GM12873 (cell line): ENCODE measurements at regions not wholly inside any gene's neighbourhood (a gene's known extent, or its start where the extent isn't known, plus 50 kb on each side); places are given as distances from the start of the nearest gene placed in this dataset.

ENCODE experiments used
- CTCF ChIP-seq: IDR thresholded peaks from 2 replicates; pipeline ENCODE4 v1.5.1; 2012; ENCODE audit warnings: low read depth, mild to moderate bottlenecking, moderate library complexity, low read length, control low read depth; ENCODE audit not compliant: insufficient read depth; ENCODE audit errors: missing control alignments

DNA sequence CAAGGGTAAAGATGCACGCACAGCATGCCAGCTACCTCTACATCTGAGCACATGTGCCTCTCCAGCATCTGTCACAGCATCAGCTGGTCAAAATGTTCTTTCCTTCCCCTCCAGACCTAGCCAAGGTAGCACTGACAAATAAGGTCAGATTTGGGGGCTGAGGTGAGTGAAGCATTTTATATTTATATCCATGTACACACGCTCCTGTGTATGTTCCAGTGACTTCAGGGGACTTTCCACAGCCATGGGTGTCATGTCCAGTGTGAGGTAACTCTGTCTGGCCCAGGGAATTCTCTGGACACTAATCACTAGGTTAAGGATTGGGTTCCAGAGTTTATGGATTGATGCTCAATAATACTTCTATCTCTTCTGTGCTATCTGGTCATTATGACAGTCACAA is 165.2 kb upstream of the TP63 start:
- no peak for TF ChIP-seq CTCF

DNA sequence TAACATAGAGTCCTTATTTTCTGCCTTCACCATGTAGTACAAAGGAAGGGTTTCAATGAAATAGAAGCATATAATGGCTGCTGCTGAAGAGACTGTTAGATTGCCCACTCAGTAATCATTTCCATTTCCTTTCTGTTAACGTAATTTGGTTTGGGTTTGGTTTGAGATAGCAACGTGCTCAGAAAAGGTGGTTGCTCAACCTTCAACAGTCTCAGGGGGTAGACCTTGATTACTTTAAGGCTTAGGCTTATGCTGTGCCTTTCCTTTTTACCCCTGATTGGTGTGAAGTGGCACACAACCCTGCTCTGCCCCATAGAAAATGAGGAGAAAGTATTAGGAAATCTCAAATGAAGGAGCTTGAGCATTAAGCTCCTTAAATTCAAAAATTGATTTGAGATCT is 163.7 kb upstream of the TP63 start:
- no peak for TF ChIP-seq CTCF

DNA sequence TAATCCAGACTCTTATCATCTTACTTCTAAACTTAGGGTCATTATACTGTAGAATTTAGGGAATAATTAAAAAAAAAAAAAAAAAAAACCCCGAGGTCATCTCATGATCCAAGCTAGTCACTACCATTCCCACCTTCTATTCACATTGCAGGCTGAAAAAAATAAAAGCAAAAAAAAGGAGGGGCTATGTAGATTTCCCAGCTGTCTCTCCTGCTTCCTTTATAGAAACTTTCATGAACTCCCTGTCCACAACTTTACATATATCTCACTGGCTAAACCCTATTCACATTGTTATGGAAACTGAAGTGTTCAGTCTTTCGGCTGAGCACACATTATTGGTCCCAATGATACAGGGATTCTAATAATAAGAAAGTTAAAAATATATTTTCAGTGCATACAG is 156.2 kb upstream of the TP63 start:
- no peak for TF ChIP-seq CTCF

DNA sequence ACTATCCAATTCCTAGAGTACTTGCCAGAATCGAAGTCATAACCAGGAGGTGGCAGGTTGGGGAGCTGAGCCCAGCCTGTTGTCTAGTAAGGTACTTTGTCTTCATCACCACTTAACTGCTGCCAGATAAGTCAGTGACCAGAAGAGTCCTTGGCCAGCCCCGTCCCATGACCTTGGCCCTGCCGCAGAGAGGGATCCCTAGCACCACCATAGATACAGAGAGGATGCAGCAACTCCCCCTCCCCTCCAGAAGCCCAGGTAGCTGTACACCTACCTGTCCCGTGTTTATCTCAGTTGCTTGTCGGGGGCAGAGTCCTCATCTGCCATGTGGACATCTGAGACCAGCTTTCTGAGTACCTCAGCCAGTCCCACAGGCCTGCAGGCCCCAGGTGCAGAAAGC is 153.6 kb upstream of the TP63 start:
- no peak for TF ChIP-seq CTCF

DNA sequence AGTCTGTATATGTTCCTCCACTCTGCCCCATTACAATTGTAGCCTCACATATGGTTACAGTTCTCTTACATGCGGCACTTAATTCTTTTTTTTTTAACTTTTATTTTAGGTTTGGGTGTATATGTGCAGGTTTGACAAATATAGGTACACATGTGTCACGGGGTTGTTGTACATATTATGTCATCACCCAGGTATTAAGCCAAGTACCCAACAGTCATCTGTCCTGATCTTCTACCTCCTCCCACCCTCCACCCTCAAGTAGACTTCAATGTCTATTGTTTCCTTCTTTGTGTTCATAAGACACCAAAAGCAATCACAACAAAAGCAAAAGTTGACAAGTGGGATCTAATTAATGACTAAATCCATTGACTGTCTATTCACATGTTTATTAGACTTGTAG is 144.6 kb upstream of the TP63 start:
- TF ChIP-seq CTCF = no peak

DNA sequence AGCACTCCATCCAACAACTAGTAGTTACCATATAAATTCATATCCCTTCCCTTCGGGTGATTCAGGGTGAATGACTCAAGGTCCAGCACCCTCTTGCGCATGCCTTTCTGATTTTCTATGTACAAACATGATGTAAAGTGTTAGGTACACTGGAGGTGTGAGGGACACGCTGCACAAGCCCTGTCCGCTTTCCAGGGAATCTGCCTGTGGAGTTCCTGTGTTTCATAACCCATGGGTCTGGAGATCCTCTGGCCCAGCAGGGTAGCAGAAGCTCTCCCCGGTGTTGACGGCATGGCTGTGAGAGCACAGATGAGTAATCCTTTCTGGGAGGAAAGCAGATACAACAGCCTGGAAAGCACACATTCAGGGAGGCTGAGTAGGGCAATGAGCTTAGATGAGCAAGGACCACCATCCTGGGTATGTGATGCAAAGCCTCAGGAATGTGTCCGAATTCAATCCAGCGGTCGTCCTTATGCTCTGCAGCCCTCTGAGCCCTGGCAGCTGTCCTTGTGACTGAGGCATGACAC is 142.9 kb upstream of the TP63 start:
- TF ChIP-seq CTCF = no peak

- no peak for TF ChIP-seq CTCF
Observed at GRCh38 chr3:189490337-189490736, 140.9 kb upstream of the TP63 start.

DNA sequence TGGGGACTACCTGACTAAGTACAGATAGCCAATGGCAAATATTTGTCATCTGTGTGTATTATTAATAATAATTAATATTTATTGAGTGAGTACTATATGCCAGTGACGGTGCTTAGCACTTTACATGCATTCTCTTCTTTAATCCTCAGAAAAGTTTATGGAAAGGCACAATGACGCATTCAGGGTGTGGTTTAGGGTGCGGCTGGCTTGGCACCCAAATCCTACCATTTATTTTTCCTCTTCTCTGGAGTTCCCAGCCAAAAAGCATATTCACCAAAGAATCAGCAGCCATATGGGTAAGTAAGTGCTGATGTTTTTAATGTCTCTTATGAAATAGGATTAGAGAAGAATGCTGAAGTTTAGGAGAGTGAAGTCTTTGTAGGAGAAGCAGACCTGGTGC is 140.4 kb upstream of the TP63 start:
- no peak for TF ChIP-seq CTCF
